ENCODE measurements at regions not wholly inside any gene's neighbourhood (a gene's known extent, or its start where the extent isn't known, plus 50 kb on each side); places are given as distances from the start of the nearest gene placed in this dataset.

DNA sequence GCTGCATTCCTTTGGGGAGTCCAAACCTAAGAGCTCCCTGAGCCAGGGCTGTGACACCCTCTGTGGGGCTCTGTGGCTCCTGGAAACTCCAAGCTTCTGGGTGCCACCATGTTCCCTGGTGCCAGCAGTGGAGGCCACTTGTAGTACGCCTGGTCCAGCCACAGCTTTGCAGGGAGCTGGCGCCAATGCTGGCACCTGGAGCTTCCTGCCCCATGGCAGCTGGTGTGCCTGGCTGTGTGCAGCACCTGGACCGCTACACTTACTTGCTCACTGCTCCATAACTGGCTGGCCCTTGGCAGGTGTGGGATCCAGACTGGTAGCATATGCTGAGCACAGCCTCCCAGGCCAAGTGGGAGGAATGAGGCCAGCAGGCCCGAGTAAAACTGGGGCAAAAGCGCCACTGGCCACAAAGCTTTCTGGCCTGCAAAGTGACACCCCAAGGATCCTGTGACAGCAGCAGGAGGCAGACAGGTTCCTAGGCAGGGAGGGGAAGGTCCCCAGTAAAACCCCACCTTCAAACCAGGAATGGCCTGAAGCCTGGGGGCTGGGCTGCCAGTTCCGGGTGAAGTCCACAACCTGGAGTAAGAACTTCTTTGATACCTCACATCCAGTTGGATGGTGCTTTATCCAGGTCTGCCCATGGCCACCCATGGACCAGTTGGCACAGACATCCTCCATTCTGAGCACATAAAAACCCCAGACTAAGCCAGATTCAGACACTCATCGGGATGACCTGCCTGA lies 461.0 kb downstream of the TBC1D32 start:
- H3K36me3 ChIP-seq, result no peaks in the 10 kb centered on the region
- intact Hi-C loops (cut with DNase I), result no loop called here
- ATAC-seq, result peak; percentile 28 to 34

DNA sequence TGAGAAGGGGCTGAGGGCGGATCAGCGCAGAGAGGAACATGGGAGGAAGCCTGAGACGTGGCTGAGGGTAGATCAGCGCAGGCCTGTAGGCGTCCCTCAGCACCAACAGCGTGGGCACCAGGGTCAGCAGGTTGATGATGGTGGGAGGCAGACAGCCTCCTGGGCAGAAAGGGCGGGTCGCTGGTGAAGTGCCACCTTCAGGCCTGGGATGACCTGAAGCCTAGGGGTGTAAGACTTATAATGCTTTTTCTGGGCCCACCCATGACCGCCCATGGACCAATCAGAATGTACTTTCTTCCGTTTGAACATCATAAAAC lies 462.1 kb downstream of the TBC1D32 start:
- no peak for DNase-seq
- no peak for ATAC-seq
- Histone ChIP-seq H3K27ac (no peak overlapping the region), H3K9me3 (no peaks in the 10 kb centered on the region), H3K4me1 (no peaks in the 10 kb centered on the region), H3K4me3 (no peak overlapping the region), H3K36me3 (no peaks in the 10 kb centered on the region), H3K27me3 (ENCODE audit: low read depth) (no peaks in the 10 kb centered on the region)
- intact Hi-C loops (cut with DNase I), result no loop called here
- TF ChIP-seq, protein P1, sequence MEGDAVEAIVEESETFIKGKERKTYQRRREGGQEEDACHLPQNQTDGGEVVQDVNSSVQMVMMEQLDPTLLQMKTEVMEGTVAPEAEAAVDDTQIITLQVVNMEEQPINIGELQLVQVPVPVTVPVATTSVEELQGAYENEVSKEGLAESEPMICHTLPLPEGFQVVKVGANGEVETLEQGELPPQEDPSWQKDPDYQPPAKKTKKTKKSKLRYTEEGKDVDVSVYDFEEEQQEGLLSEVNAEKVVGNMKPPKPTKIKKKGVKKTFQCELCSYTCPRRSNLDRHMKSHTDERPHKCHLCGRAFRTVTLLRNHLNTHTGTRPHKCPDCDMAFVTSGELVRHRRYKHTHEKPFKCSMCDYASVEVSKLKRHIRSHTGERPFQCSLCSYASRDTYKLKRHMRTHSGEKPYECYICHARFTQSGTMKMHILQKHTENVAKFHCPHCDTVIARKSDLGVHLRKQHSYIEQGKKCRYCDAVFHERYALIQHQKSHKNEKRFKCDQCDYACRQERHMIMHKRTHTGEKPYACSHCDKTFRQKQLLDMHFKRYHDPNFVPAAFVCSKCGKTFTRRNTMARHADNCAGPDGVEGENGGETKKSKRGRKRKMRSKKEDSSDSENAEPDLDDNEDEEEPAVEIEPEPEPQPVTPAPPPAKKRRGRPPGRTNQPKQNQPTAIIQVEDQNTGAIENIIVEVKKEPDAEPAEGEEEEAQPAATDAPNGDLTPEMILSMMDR (IDR thresholded peaks at IDR 0.05), result no peak

More for the DNA sequence above, 461.0 kb downstream of the TBC1D32 start:
- H3K4me3 ChIP-seq, result no peak overlapping the region
- no peaks in the 10 kb centered on the region for H3K9me3 ChIP-seq
- H3K4me1 ChIP-seq, result no peaks in the 10 kb centered on the region
- TF ChIP-seq, protein P1 (IDR thresholded peaks at IDR 0.05), result no peak
- no peak for DNase-seq
- H3K27me3 ChIP-seq (ENCODE audit: low read depth), result no peaks in the 10 kb centered on the region
- H3K27ac ChIP-seq, result no peak overlapping the region

DNA sequence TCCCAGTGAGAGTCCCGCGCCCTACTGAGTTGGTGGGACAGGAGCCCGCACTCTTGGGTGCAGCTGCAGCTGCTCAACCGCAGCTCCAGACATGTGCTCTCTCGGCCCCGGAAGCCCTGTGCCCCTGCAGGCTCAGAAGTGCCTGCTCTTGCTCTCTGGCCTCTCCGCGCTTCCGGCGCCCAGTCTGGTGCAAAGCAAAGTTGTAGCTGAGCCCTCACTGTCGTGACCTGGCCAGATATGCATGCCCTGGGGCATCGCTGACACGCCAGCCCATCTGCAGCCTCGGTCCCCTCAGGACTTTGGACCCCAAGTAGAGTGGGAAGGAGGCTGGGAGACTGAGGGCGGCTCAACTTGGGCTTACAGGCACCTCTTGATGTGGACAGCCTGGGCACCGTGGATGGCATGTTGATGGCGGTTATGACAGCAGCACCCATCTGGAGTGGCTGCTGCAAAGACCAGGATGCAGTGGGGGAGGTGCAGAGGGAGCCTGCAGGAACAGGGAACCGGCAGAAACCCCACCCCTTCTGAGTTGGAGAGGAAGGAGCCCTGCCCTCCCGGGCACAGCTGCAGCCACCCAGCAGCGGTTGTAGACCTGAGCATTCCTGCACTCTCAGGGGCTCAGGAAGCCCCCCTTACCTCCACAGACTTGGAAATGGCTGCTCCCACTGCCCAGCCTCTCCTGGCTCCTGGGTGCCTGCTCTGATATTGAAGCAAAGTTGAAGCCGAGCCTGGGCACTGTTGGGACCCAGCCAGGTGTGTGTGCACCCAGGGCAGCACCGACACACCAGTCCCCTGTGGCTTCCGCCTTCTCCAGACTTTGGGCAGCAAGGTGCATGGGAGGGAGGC lies 462.6 kb downstream of the TBC1D32 start:
- H3K27me3 ChIP-seq (ENCODE audit: low read depth), result no peaks in the 10 kb centered on the region
- DNase-seq (no peak), ATAC-seq (peak in 1 of 2 donors; percentile 35)
- H3K4me3 ChIP-seq, result no peak overlapping the region
- TF ChIP-seq, protein P1 (IDR thresholded peaks at IDR 0.05), result no peak
- no peaks in the 10 kb centered on the region for H3K36me3 ChIP-seq
- H3K27ac ChIP-seq, result no peak overlapping the region
- intact Hi-C loops (cut with DNase I), result no loop called here
- no peaks in the 10 kb centered on the region for H3K4me1 ChIP-seq
- no peaks in the 10 kb centered on the region for H3K9me3 ChIP-seq

DNA sequence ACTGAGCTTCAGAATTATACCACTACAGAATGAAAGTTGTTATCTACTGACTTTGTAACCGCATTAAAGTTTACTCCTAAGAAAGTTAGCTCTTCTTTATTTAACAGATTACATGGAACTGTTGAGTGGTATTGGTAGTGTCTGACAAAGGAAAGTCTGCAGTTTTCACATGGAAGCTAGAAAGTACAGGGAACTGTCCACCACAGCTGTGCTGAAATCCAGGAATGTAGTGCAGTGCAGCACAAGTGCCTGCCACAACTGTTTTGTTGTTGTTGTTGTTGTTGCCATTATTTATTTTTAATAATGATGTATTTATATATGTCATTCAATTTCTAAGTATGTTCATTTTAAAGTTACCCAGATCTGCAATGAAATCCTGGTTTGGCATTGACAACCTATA lies 464.9 kb downstream of the TBC1D32 start:
- TF ChIP-seq, protein P1 (IDR thresholded peaks at IDR 0.05), result no peak
- Histone ChIP-seq H3K36me3 (no peaks in the 10 kb centered on the region), H3K4me3 (no peak overlapping the region), H3K27ac (no peak overlapping the region), H3K9me3 (no peaks in the 10 kb centered on the region), H3K27me3 (ENCODE audit: low read depth) (no peaks in the 10 kb centered on the region), H3K4me1 (no peaks in the 10 kb centered on the region)
- DNase-seq (no peak), ATAC-seq (no peak)
- intact Hi-C loops (cut with DNase I), result no loop called here

DNA sequence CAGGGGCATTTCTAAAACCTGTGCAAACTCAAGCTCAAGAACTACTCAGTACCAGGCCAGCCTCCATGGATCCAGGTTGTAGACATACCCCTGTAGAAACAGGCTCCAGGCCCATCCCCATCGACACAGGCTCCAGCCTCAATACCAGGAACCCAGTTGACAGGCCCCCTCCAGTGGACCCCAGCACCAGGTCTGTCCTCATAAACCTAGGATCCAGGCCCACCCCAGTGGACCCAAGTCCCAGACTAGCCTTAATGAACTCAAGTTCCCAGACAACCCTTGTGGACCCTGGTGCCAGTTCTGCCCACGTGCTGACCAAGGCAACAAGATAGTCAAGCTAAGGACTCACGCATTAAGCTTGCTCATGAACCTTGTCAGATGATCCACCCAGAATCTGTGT lies 476.9 kb downstream of the TBC1D32 start:
- H3K4me3 ChIP-seq, result no peak overlapping the region
- no peaks in the 10 kb centered on the region for H3K9me3 ChIP-seq
- no peaks in the 10 kb centered on the region for H3K4me1 ChIP-seq
- ATAC-seq, result no peak
- no peaks in the 10 kb centered on the region for H3K36me3 ChIP-seq
- TF ChIP-seq, protein P1 (IDR thresholded peaks at IDR 0.05), result no peak
- intact Hi-C loops (cut with DNase I), result no loop called here
- no peak overlapping the region for H3K27ac ChIP-seq
- H3K27me3 ChIP-seq (ENCODE audit: low read depth), result no peaks in the 10 kb centered on the region
- DNase-seq, result no peak

Data from lower lobe of right lung (tissue), 2 donors.